ENCODE measurements at regions not wholly inside any gene's neighbourhood (a gene's known extent, or its start where the extent isn't known, plus 50 kb on each side); places are given as distances from the start of the nearest gene placed in this dataset.

GRCh38 chr22:22812031-22812905 lies 75.3 kb upstream of the IGLL5 start:
- H3K4me3 ChIP-seq (ENCODE audit: low read length), result peak overlapping the region; percentile 59
- H3K9me2 ChIP-seq (replicated peaks; ENCODE audit: insufficient read depth, low read length), result no peaks in the 10 kb centered on the region
- peaks cover 71% of the 10 kb centered on the region for H3K4me1 ChIP-seq (ENCODE audit: low read length)
- no peaks in the 10 kb centered on the region for H3K36me3 ChIP-seq (ENCODE audit: insufficient read depth, low read length)
- H3K27me3 ChIP-seq (ENCODE audit: low read length), result no peaks in the 10 kb centered on the region
- peak; percentile 86 for DNase-seq
- peak overlapping the region; percentile 75 for H3K9ac ChIP-seq (ENCODE audit: low read length)
- no peaks in the 10 kb centered on the region for H3K79me2 ChIP-seq (ENCODE audit: low read length)
- H4K20me1 ChIP-seq (ENCODE audit: insufficient read depth, low read depth, low read length), result no peaks in the 10 kb centered on the region
- H2AFZ ChIP-seq (ENCODE audit: low read length), result no peak overlapping the region
- peak overlapping the region; percentile 73 for H3K4me2 ChIP-seq (ENCODE audit: low read depth, low read length, poor library complexity, severe bottlenecking)
- peak overlapping the region; percentile 97 for H3K27ac ChIP-seq (ENCODE audit: low read length)
- no peaks in the 10 kb centered on the region for H3K9me3 ChIP-seq (ENCODE audit: low read length)

DNA sequence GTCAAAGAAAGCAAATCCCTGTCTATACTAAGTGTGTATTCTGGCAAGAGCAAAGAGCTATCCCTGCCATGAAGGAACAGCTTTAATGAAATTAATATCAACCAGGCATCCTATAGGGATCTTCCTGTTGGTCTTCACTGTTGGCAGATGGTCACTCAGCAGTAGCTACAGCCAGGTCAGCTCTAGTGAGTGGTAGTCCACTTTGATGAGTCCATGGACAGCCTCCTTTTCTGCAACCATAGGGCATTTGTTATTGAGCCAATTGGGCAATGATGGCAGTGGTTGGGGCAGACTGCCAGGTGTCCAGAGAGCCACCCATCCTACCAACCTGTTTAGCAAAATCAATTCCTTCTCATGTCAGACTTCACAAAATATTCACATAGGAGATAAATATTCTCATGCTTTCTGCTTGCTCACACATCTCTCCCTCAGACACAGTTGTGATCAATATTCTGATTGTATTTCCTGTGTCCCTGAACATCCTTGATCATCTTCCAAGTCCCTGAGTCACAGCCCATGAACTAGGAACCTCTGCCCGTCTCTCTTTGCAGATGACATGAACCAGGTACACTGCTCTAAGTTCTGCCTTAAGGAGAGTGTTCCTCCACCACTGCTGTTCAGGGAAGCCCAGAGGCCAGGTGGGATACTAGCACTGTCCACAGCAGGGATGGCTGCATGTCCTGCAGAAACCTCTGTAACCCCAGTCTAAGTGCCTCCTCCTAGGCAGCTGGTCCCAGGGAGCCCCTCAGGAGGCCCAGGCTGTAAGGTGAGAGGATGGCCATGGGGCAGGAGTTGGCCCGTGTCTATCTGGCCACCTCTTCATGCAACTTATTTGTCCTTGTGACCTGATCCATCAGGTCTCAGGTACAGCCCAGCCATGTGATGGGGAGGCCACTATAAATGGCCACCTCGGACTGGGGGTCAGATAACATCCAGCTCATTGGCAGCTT lies 74.2 kb upstream of the IGLL5 start:
- Histone ChIP-seq H3K4me3 (ENCODE audit: low read length) (no peak overlapping the region), H3K9me3 (ENCODE audit: low read length) (no peaks in the 10 kb centered on the region), H3K4me1 (ENCODE audit: low read length) (peaks cover 83% of the 10 kb centered on the region), H2AFZ (ENCODE audit: low read length) (no peak overlapping the region), H3K4me2 (ENCODE audit: low read depth, low read length, poor library complexity, severe bottlenecking) (no peak overlapping the region), H3K27me3 (ENCODE audit: low read length) (no peaks in the 10 kb centered on the region), H4K20me1 (ENCODE audit: insufficient read depth, low read depth, low read length) (no peaks in the 10 kb centered on the region), H3K27ac (ENCODE audit: low read length) (no peak overlapping the region; the same call in 1 of the 2 replicates), H3K79me2 (ENCODE audit: low read length) (no peaks in the 10 kb centered on the region), H3K9ac (ENCODE audit: low read length) (no peak overlapping the region), H3K36me3 (ENCODE audit: insufficient read depth, low read length) (no peaks in the 10 kb centered on the region), H3K9me2 (replicated peaks; ENCODE audit: insufficient read depth, low read length) (no peaks in the 10 kb centered on the region)
- no peak for DNase-seq

DNA sequence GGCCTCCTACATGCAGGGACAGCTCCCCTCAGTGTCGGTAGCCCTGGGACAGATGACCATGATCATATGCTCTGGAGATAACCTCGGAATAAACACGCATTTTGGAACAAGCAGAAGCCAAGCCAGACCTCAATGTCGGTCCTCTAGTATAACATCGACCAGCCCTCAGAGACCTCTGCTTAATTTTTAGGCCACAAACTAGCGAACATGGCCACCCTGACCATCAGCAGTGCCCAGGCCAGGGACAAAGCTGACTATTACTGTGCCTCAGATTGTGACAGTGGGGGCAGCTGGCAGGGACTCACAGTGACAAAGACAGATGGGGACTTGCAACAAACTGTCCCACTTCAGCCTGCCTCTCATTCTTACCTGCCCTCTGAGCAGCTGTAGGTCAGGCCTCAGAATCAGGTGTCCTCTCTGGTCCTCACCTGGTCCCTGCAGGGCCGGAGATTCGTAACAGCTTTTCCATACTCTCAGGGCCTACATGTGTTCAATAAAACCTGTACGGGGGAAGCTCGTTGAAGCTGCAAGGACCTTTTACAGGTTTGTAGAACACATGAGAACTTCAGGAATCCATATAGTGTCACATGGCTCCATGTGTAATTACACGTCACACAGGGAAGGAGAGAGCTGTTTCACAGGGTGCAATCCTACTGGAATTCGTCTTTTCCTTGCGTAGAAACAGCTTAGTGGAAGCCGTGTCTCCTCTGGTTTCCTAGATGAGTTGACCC lies 72.8 kb upstream of the IGLL5 start:
- H3K4me2 ChIP-seq (ENCODE audit: low read depth, low read length, poor library complexity, severe bottlenecking), result no peak overlapping the region
- H3K9me2 ChIP-seq (replicated peaks; ENCODE audit: insufficient read depth, low read length), result no peaks in the 10 kb centered on the region
- H2AFZ ChIP-seq (ENCODE audit: low read length), result no peak overlapping the region
- no peaks in the 10 kb centered on the region for H4K20me1 ChIP-seq (ENCODE audit: insufficient read depth, low read depth, low read length)
- no peak overlapping the region for H3K4me3 ChIP-seq (ENCODE audit: low read length)
- no peak for DNase-seq
- H3K27me3 ChIP-seq (ENCODE audit: low read length), result no peaks in the 10 kb centered on the region
- no peaks in the 10 kb centered on the region for H3K36me3 ChIP-seq (ENCODE audit: insufficient read depth, low read length)
- H3K9me3 ChIP-seq (ENCODE audit: low read length), result no peaks in the 10 kb centered on the region
- H3K9ac ChIP-seq (ENCODE audit: low read length), result no peak overlapping the region
- H3K4me1 ChIP-seq (ENCODE audit: low read length), result peaks cover 95% of the 10 kb centered on the region
- H3K27ac ChIP-seq (ENCODE audit: low read length), result no peak overlapping the region
- H3K79me2 ChIP-seq (ENCODE audit: low read length), result no peaks in the 10 kb centered on the region

- Histone ChIP-seq H3K9ac (ENCODE audit: low read length) (no peak overlapping the region), H3K4me2 (ENCODE audit: low read depth, low read length, poor library complexity, severe bottlenecking) (peak overlapping the region; percentile 16), H3K27ac (ENCODE audit: low read length) (no peak overlapping the region), H2AFZ (ENCODE audit: low read length) (no peak overlapping the region), H3K4me1 (ENCODE audit: low read length) (peaks cover 95% of the 10 kb centered on the region), H3K36me3 (ENCODE audit: insufficient read depth, low read length) (no peaks in the 10 kb centered on the region), H3K79me2 (ENCODE audit: low read length) (no peaks in the 10 kb centered on the region), H3K9me3 (ENCODE audit: low read length) (no peaks in the 10 kb centered on the region), H3K27me3 (ENCODE audit: low read length) (no peaks in the 10 kb centered on the region), H4K20me1 (ENCODE audit: insufficient read depth, low read depth, low read length) (no peaks in the 10 kb centered on the region), H3K9me2 (replicated peaks; ENCODE audit: insufficient read depth, low read length) (no peaks in the 10 kb centered on the region), H3K4me3 (ENCODE audit: low read length) (no peak overlapping the region)
- no peak for DNase-seq
Observed at GRCh38 chr22:22815397-22816170, 72.0 kb upstream of the IGLL5 start.

GRCh38 chr22:22816171-22816514 lies 71.5 kb upstream of the IGLL5 start:
- no peak overlapping the region for H3K4me3 ChIP-seq (ENCODE audit: low read length)
- H4K20me1 ChIP-seq (ENCODE audit: insufficient read depth, low read depth, low read length), result no peaks in the 10 kb centered on the region
- no peaks in the 10 kb centered on the region for H3K9me3 ChIP-seq (ENCODE audit: low read length)
- H3K9me2 ChIP-seq (replicated peaks; ENCODE audit: insufficient read depth, low read length), result no peaks in the 10 kb centered on the region
- H3K4me1 ChIP-seq (ENCODE audit: low read length), result peaks cover 95% of the 10 kb centered on the region
- H3K27ac ChIP-seq (ENCODE audit: low read length), result no peak overlapping the region
- H2AFZ ChIP-seq (ENCODE audit: low read length), result no peak overlapping the region
- H3K36me3 ChIP-seq (ENCODE audit: insufficient read depth, low read length), result no peaks in the 10 kb centered on the region
- H3K27me3 ChIP-seq (ENCODE audit: low read length), result no peaks in the 10 kb centered on the region
- H3K79me2 ChIP-seq (ENCODE audit: low read length), result no peaks in the 10 kb centered on the region
- DNase-seq, result no peak
- peak overlapping the region; percentile 16 for H3K4me2 ChIP-seq (ENCODE audit: low read depth, low read length, poor library complexity, severe bottlenecking)
- H3K9ac ChIP-seq (ENCODE audit: low read length), result no peak overlapping the region

- H3K4me1 ChIP-seq (ENCODE audit: low read length), result peaks cover 95% of the 10 kb centered on the region
- H4K20me1 ChIP-seq (ENCODE audit: insufficient read depth, low read depth, low read length), result no peaks in the 10 kb centered on the region
- H3K4me2 ChIP-seq (ENCODE audit: low read depth, low read length, poor library complexity, severe bottlenecking), result no peak overlapping the region
- H3K79me2 ChIP-seq (ENCODE audit: low read length), result no peaks in the 10 kb centered on the region
- H3K9me3 ChIP-seq (ENCODE audit: low read length), result no peaks in the 10 kb centered on the region
- DNase-seq, result no peak
- H2AFZ ChIP-seq (ENCODE audit: low read length), result no peak overlapping the region
- H3K36me3 ChIP-seq (ENCODE audit: insufficient read depth, low read length), result no peaks in the 10 kb centered on the region
- no peak overlapping the region for H3K4me3 ChIP-seq (ENCODE audit: low read length)
- no peak overlapping the region for H3K27ac ChIP-seq (ENCODE audit: low read length)
- no peaks in the 10 kb centered on the region for H3K9me2 ChIP-seq (replicated peaks; ENCODE audit: insufficient read depth, low read length)
- H3K27me3 ChIP-seq (ENCODE audit: low read length), result no peaks in the 10 kb centered on the region
- H3K9ac ChIP-seq (ENCODE audit: low read length), result no peak overlapping the region
Observed at GRCh38 chr22:22816766-22817410, 70.7 kb upstream of the IGLL5 start.

GRCh38 chr22:22817468-22818201 lies 70.0 kb upstream of the IGLL5 start:
- H3K27me3 ChIP-seq (ENCODE audit: low read length), result no peaks in the 10 kb centered on the region
- H3K4me3 ChIP-seq (ENCODE audit: low read length), result no peak overlapping the region
- peak overlapping the region; percentile 83 for H3K4me2 ChIP-seq (ENCODE audit: low read depth, low read length, poor library complexity, severe bottlenecking)
- H3K9me2 ChIP-seq (replicated peaks; ENCODE audit: insufficient read depth, low read length), result no peaks in the 10 kb centered on the region
- H2AFZ ChIP-seq (ENCODE audit: low read length), result no peak overlapping the region
- H3K27ac ChIP-seq (ENCODE audit: low read length), result peak overlapping the region; percentile 95; the same call in 1 of the 2 replicates
- no peak for DNase-seq
- H3K4me1 ChIP-seq (ENCODE audit: low read length), result peaks cover 95% of the 10 kb centered on the region
- H3K9me3 ChIP-seq (ENCODE audit: low read length), result no peaks in the 10 kb centered on the region
- H4K20me1 ChIP-seq (ENCODE audit: insufficient read depth, low read depth, low read length), result no peaks in the 10 kb centered on the region
- no peaks in the 10 kb centered on the region for H3K36me3 ChIP-seq (ENCODE audit: insufficient read depth, low read length)
- peak overlapping the region; percentile 87; the same call in 1 of the 2 replicates for H3K9ac ChIP-seq (ENCODE audit: low read length)
- no peaks in the 10 kb centered on the region for H3K79me2 ChIP-seq (ENCODE audit: low read length)
